C4-2B (cell line): ENCODE measurements at regions not wholly inside any gene's neighbourhood (a gene's known extent, or its start where the extent isn't known, plus 50 kb on each side); places are given as distances from the start of the nearest gene placed in this dataset.
"Not testable (repeated sequence)": the region's sequence is repeated elsewhere in the genome, so short reads cannot be mapped to it uniquely, and the experiment has no call there.

Source experiments
- H3K27ac ChIP-seq: fragments of 450-650 bp; 2 replicates; pipeline ENCODE4 v1.5.1; 2017
- CTCF ChIP-seq: fragments of 450-650 bp; conservative IDR thresholded peaks from 2 replicates; pipeline ENCODE4 v1.5.1; 2017; ENCODE audit warnings: mild to moderate bottlenecking
- ZFX ChIP-seq: fragments of 450-650 bp; IDR thresholded peaks from 2 replicates; pipeline ENCODE4 v1.6.1; 2017

- no peak overlapping the region for H3K27ac ChIP-seq
- TF ChIP-seq ZFX = no peak
- TF ChIP-seq CTCF = no peak
These were observed 550.0 kb downstream of the MN1 start for GRCh38 chr22:27251563-27251962.

- TF ChIP-seq CTCF (no peak), ZFX (no peak)
- no peak overlapping the region for H3K27ac ChIP-seq
These were observed 549.1 kb downstream of the MN1 start for GRCh38 chr22:27252282-27253049.

GRCh38 chr22:27253108-27253902, 548.3 kb downstream of the MN1 start:
- H3K27ac ChIP-seq = no peak overlapping the region
- TF ChIP-seq ZFX (no peak), CTCF (no peak)

- not testable (repeated sequence) for H3K27ac ChIP-seq
These were observed 547.5 kb downstream of the MN1 start for GRCh38 chr22:27254063-27254462.

GRCh38 chr22:27255580-27255979, 546.0 kb downstream of the MN1 start:
- no peak overlapping the region for H3K27ac ChIP-seq
- TF ChIP-seq ZFX (no peak), CTCF (no peak)

- no peak for TF ChIP-seq CTCF
- no peak for TF ChIP-seq ZFX
- no peak overlapping the region for H3K27ac ChIP-seq
These were observed 543.6 kb downstream of the MN1 start for GRCh38 chr22:27257987-27258386.

GRCh38 chr22:27258616-27259172, 542.9 kb downstream of the MN1 start:
- TF ChIP-seq CTCF (no peak), ZFX (no peak)
- H3K27ac ChIP-seq = no peak overlapping the region
